Fibroblast of the conjunctiva (primary cell): ENCODE measurements at regions not wholly inside any gene's neighbourhood (a gene's known extent, or its start where the extent isn't known, plus 50 kb on each side); places are given as distances from the start of the nearest gene placed in this dataset.

Experiments
- DNase-seq: peaks from one replicate; pipeline ENCODE4 v3.0.0-alpha.2; 2010; ENCODE audit warnings: low read depth

GRCh38 chr4:82005158-82005557, 368.6 kb downstream of the HNRNPD start:
- no peak for DNase-seq

DNA sequence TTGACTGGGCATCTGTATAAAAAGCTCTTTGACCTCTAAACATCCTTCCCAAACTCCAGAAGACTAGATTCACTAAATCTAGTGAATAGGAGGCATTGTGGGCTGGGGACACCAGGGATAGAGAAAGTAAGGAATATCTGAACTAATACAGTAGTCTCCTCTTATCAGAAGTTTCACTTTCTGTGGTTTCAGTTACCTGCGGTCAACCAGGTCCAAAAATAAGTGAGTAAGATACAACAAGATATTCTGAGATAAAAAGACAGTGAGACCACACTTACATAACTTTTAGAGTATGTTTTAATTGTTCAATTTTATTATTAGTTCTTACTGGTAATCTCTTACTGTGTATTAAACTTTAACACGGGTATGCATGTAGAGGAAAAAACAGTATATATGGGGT, 376.5 kb downstream of the HNRNPD start:
- DNase-seq: no peak

DNA sequence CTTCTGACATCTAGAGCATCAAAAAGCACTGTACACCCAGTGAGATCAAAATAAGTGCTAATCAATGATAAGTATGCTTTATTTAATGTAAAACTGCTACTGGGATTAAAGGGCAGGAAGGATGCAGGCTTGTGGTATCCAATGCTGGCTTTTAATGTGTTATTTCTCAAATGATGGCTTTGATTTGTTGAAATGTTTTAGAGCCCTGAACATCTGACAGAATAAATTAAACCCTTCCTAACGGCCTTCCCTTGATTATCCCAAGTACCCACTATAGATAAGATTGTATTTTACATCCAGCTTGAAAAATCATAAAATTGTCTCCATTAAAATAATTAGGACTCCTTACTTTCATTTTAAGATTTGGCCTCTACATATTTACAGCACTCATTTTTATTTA, 382.9 kb downstream of the HNRNPD start:
- DNase-seq: no peak

DNA sequence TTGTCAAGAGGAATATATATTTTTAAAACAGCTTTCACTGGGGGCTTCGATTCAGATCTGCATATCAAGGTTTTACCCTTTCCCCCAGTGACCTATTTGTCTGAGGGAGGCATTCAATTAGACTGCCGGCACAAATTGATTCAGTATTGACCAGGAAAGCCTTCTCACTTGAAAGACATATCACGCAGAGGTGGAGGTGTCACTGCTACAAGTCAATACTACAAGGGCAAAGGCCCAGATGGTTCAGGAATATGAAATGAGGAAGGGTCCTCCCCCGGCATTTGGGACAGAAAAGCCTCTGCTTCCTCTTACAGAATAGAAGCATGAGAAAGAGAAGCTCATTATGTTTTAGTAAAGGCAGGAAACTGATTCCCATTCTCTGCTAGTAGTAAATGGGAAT, 383.6 kb downstream of the HNRNPD start:
- DNase-seq: no peak

DNA sequence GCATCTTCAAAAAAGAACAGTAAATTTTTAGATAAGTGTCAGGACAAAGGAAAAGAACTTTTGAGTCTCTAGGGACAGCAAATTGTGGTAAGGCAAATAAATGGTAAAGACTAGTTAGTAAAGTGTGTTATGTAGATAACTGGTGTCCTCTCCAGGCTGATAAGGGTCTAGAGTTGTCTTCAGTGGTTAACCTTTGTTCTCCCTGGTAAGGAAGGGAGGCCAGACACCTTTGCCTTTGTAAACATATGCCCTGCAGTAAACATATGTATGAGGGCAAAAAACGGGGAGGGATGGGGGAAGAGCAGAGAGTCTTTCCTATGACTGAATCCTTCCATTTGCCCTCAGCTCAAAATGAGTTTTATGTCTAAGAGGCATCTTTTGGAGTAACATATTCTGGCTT, 384.6 kb downstream of the HNRNPD start:
- DNase-seq: no peak

- no peak for DNase-seq
Observed at GRCh38 chr4:81988178-81988577, 385.6 kb downstream of the HNRNPD start.

- DNase-seq: no peak
Observed at GRCh38 chr4:81984746-81985145, 389.0 kb downstream of the HNRNPD start.

DNA sequence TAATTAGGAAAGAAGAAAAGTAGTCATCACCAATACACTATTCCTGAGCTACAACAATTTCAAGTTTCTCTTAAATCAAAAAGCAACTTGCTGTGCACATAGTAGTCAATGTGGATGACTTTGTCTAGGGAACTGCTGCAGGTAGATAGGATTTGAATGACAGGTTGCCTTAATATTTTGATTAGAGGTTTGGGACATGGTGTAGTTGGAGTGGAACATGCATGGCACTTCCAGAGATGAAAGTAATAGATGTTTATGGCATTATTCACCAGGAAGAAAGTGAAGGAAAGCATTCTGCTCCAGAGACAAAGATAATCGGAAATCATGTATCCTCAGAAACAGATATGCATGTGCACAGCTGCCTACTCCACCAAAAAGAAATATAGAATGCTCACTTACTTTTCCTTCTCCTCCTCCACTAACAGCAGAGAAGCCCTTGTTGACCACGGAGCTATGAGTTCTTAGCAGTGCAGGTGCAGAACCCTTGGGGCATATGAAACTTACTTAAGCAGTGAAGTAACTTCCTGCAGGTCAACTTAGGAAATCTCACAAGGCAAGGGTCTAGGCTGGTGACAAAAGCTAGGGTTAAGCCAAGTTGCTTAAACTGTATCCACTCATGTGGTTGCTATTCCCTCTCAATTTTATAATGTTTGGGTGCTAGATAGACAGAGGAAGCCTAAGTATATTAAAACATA, 390.8 kb downstream of the HNRNPD start:
- no peak for DNase-seq

DNA sequence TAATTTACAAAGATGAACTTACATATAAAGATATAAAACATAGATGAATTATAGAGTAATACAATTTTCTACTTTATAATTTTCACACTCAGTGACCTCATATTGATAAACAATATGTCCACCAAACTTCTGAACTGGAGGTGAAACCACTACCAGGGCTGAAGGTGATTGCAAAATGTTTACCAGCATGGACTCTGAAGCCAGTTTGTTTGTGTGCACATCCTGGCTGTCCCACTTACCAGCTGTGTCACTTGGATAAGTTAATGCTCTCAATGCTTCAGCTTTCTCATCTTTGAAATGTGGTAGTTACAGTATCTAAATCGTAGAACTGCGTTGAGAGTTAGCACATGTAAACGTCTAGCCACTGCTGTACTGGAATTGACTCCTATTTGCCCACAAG, 392.6 kb downstream of the HNRNPD start:
- no peak for DNase-seq

GRCh38 chr4:81974523-81974922, 399.3 kb downstream of the HNRNPD start:
- DNase-seq: no peak

DNA sequence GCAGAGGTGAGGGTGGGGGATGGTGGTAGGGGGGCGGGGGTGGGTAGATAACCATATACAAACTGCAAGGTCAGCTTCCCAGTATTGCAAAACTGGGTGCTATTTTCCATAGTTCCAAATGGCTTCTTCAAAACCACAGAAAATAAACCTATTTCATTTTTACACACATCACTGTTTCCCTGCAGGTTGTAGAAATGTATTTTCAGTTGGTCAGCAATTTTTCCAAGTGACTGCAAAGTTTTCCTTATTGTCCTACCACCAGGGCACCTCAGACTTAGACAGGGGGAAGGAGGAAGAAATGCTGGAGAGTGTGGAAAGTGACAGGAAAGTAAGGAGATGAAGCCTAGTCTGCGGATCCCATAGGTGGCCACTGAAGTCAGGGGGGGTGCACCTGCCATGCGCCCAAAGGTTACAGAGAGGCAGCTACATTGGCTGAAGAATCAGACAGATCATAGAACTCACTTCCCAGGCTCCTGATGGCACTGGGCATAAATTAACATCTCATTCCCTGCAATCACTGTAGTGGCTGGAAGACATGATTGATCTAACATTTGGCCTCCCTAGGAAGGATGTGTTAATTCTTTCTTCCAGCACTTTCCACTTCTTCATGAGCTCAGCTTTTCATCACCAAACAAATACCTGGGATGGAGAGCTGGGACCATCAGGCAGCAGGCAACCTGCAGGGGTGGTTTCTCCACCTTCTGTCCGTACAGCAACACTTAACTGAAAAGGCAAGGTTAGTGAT, 402.0 kb downstream of the HNRNPD start:
- DNase-seq: no peak

GRCh38 chr4:81971061-81971460, 402.7 kb downstream of the HNRNPD start:
- no peak for DNase-seq

DNA sequence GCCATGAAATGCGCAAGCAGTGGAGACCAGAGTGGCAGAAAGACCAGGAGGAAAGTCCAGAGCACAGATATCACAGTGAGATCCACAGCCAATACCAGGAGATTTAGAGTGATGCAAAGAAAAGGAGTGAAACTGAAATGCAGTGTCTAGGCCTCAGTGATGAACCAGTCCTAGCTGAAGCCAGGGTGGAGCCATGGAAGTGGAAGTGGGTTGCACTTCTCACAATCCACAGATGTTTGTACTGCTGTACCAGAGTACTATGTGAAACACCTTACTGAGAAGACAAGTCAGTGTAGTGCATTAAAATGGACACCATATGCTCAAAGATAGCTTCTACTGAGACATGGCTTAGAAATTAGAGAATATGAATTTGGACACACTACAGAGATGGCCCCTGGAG, 403.3 kb downstream of the HNRNPD start:
- no peak for DNase-seq

GRCh38 chr4:81966676-81967075, 407.1 kb downstream of the HNRNPD start:
- no peak for DNase-seq

- no peak for DNase-seq
Observed at GRCh38 chr4:81965911-81966310, 407.9 kb downstream of the HNRNPD start.

GRCh38 chr4:81965454-81965853, 408.3 kb downstream of the HNRNPD start:
- no peak for DNase-seq

- DNase-seq: no peak
Observed at GRCh38 chr4:81963763-81964020, 410.1 kb downstream of the HNRNPD start.

GRCh38 chr4:81963015-81963762, 410.6 kb downstream of the HNRNPD start:
- no peak for DNase-seq

DNA sequence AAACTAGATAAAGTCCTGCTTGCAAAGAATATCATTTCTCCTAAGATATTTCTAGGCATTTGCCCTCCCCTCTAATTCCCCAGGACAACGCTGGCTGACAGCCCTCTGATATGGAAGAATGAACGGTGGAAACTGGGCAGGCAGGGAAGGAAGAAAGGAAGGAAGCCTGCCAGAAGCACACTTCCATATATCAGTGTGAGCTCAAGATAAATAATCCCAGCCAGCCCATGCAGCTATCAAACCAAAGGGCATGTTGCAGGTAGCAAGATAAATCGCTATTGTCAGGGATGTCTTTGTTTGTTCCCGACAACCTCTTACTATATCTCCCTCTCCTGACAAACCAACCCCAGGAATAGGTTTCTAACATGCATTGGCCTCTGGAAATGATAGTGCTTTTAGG, 412.8 kb downstream of the HNRNPD start:
- DNase-seq: no peak

GRCh38 chr4:81954271-81954670, 419.5 kb downstream of the HNRNPD start:
- no peak for DNase-seq

DNA sequence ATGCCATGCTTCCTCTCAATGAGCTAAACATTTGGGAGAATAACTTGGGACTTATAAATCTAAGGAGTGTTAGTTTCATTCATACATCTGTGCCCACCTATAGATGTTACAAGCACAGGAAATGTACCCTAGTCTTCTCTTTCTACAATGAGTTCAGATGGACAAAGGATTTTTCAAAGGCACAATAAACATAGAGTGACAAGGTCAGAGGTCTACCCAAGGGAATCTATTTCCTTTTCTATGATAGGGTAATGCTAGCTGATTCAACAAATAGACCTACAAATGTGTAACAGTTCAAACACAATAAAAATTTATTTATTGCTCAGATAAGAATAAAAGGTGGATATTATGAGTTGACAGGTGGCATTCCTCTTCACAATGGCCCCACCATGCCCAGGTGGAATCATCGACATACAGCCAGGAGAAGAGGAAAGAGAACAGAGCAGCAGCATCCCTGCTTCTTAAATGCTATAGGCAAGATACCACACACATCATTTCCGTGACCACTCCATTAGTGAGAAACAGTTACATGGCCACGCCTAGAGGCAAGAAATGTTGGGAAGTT, 421.8 kb downstream of the HNRNPD start:
- no peak for DNase-seq

DNA sequence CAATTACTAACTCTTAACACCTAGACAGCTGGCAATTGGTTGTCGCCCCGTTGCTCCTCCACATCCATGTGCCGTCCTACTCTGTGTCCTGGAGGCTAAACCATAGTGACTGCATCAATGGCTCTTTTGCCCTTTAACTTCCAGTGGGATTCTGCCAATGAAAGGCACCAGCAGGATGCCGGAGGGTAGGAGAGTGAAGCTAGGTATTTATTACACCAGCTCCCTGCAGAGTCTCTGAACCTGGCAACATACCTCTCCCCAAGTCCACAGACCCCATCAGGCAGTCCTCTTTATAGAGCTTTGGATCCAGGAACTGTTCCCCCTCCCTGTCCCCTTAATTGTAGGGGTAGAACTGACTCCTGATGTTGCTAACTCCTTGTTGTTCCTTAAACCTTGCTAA, 426.8 kb downstream of the HNRNPD start:
- no peak for DNase-seq
